ENCODE measurements at regions not wholly inside any gene's neighbourhood (a gene's known extent, or its start where the extent isn't known, plus 50 kb on each side); places are given as distances from the start of the nearest gene placed in this dataset.

DNA sequence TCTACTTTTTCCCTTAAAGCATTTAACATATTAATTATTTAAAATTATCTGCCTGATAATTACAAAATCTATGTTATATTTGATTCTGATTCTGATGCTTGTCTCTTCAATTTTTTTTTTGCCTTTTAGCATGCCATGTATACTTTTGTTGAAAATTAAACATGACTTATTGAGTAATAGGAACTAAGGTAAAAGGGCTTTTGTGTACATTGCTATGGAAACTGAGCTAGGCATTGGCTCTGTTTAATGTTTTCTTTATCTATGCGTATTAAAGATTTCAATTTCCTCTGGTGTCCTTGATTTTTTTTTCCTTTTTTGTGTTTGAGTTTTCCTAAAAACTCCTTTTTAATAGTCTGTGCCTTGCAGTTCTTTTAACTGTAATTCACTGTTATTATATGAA is 805.2 kb downstream of the DHX35 start:
- TF ChIP-seq EP300 (IDR thresholded peaks at IDR 0.05) (no peak), POLR2AphosphoS5 (IDR thresholded peaks at IDR 0.05) (no peak)
- TF ChIP-seq, protein P1, sequence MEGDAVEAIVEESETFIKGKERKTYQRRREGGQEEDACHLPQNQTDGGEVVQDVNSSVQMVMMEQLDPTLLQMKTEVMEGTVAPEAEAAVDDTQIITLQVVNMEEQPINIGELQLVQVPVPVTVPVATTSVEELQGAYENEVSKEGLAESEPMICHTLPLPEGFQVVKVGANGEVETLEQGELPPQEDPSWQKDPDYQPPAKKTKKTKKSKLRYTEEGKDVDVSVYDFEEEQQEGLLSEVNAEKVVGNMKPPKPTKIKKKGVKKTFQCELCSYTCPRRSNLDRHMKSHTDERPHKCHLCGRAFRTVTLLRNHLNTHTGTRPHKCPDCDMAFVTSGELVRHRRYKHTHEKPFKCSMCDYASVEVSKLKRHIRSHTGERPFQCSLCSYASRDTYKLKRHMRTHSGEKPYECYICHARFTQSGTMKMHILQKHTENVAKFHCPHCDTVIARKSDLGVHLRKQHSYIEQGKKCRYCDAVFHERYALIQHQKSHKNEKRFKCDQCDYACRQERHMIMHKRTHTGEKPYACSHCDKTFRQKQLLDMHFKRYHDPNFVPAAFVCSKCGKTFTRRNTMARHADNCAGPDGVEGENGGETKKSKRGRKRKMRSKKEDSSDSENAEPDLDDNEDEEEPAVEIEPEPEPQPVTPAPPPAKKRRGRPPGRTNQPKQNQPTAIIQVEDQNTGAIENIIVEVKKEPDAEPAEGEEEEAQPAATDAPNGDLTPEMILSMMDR (IDR thresholded peaks at IDR 0.05) = no peak

All from stomach (tissue), 4 donors.